ENCODE measurements at regions not wholly inside any gene's neighbourhood (a gene's known extent, or its start where the extent isn't known, plus 50 kb on each side); places are given as distances from the start of the nearest gene placed in this dataset.

GRCh38 chr1:38787041-38787440 lies 72.5 kb downstream of the RRAGC start:
- no peak for TF ChIP-seq CTCF (IDR thresholded peaks at IDR 0.05; ENCODE audit: unreplicated experiment)
- H3K27ac Mint-ChIP-seq (ENCODE audit: low read depth, unreplicated experiment): no peak overlapping the region
- intact Hi-C loops (cut with micrococcal nuclease): no loop called here
- no peaks in the 10 kb centered on the region for H3K36me3 Mint-ChIP-seq (ENCODE audit: insufficient read depth, unreplicated experiment)
- H3K9me3 Mint-ChIP-seq (ENCODE audit: unreplicated experiment): no peaks in the 10 kb centered on the region
- peaks cover 32% of the 10 kb centered on the region for H3K27me3 Mint-ChIP-seq (ENCODE audit: insufficient read depth, unreplicated experiment)
- no peak overlapping the region for H3K4me3 Mint-ChIP-seq (ENCODE audit: unreplicated experiment)
- no TSS peak for BruUV-seq (replicated peaks)
- H3K4me1 Mint-ChIP-seq (ENCODE audit: insufficient read depth, unreplicated experiment): peaks cover 5% of the 10 kb centered on the region
- ChIA-PET POLR2A (no interaction called here), CTCF (interaction anchor here (0.7 kb wide), 1 partner anchor 1010 kb away, joined by 3 read pairs; no protein-coding TSS in a partner anchor)
- no peak for DNase-seq (ENCODE audit: unreplicated experiment)

GRCh38 chr1:38786040-38786436 lies 73.5 kb downstream of the RRAGC start:
- no peak overlapping the region for H3K27ac Mint-ChIP-seq (ENCODE audit: low read depth, unreplicated experiment)
- no peaks in the 10 kb centered on the region for H3K36me3 Mint-ChIP-seq (ENCODE audit: insufficient read depth, unreplicated experiment)
- H3K27me3 Mint-ChIP-seq (ENCODE audit: insufficient read depth, unreplicated experiment): peaks cover 42% of the 10 kb centered on the region
- H3K4me1 Mint-ChIP-seq (ENCODE audit: insufficient read depth, unreplicated experiment): peaks cover 5% of the 10 kb centered on the region
- intact Hi-C loops (cut with micrococcal nuclease): no loop called here
- no TSS peak for BruUV-seq (replicated peaks)
- DNase-seq (ENCODE audit: unreplicated experiment): no peak
- H3K9me3 Mint-ChIP-seq (ENCODE audit: unreplicated experiment): no peaks in the 10 kb centered on the region
- ChIA-PET POLR2A (no interaction called here), CTCF (no interaction called here)
- TF ChIP-seq CTCF (IDR thresholded peaks at IDR 0.05; ENCODE audit: unreplicated experiment): no peak
- H3K4me3 Mint-ChIP-seq (ENCODE audit: unreplicated experiment): no peak overlapping the region

GRCh38 chr1:38785285-38786039 lies 74.1 kb downstream of the RRAGC start:
- CTCF ChIA-PET: interaction anchor here (1.0 kb wide), 1 partner anchor 380 kb away, joined by 3 read pairs; no protein-coding TSS in a partner anchor
- no peak overlapping the region for H3K27ac Mint-ChIP-seq (ENCODE audit: low read depth, unreplicated experiment)
- BruUV-seq (replicated peaks): no TSS peak
- no peak for TF ChIP-seq CTCF (IDR thresholded peaks at IDR 0.05; ENCODE audit: unreplicated experiment)
- H3K4me3 Mint-ChIP-seq (ENCODE audit: unreplicated experiment): no peak overlapping the region
- DNase-seq (ENCODE audit: unreplicated experiment): no peak
- intact Hi-C loops (cut with micrococcal nuclease): no loop called here
- peaks cover 5% of the 10 kb centered on the region for H3K4me1 Mint-ChIP-seq (ENCODE audit: insufficient read depth, unreplicated experiment)
- no peaks in the 10 kb centered on the region for H3K9me3 Mint-ChIP-seq (ENCODE audit: unreplicated experiment)
- POLR2A ChIA-PET: no interaction called here
- peaks cover 48% of the 10 kb centered on the region for H3K27me3 Mint-ChIP-seq (ENCODE audit: insufficient read depth, unreplicated experiment)
- H3K36me3 Mint-ChIP-seq (ENCODE audit: insufficient read depth, unreplicated experiment): no peaks in the 10 kb centered on the region

- peaks cover 48% of the 10 kb centered on the region for H3K27me3 Mint-ChIP-seq (ENCODE audit: insufficient read depth, unreplicated experiment)
- no peaks in the 10 kb centered on the region for H3K36me3 Mint-ChIP-seq (ENCODE audit: insufficient read depth, unreplicated experiment)
- no peak for TF ChIP-seq CTCF (IDR thresholded peaks at IDR 0.05; ENCODE audit: unreplicated experiment)
- ChIA-PET CTCF (interaction anchor here (1.0 kb wide), 1 partner anchor 380 kb away, joined by 3 read pairs; no protein-coding TSS in a partner anchor), POLR2A (no interaction called here)
- no peak overlapping the region for H3K27ac Mint-ChIP-seq (ENCODE audit: low read depth, unreplicated experiment)
- no TSS peak for BruUV-seq (replicated peaks)
- no peak for DNase-seq (ENCODE audit: unreplicated experiment)
- intact Hi-C loops (cut with micrococcal nuclease): no loop called here
- no peaks in the 10 kb centered on the region for H3K9me3 Mint-ChIP-seq (ENCODE audit: unreplicated experiment)
- H3K4me3 Mint-ChIP-seq (ENCODE audit: unreplicated experiment): no peak overlapping the region
- H3K4me1 Mint-ChIP-seq (ENCODE audit: insufficient read depth, unreplicated experiment): peaks cover 5% of the 10 kb centered on the region
These were observed 74.9 kb downstream of the RRAGC start for GRCh38 chr1:38784452-38785284.
